Cardiac muscle cell (in vitro differentiated cells and primary cell): ENCODE measurements at regions not wholly inside any gene's neighbourhood (a gene's known extent, or its start where the extent isn't known, plus 50 kb on each side); places are given as distances from the start of the nearest gene placed in this dataset.

Experiments
- DNase-seq, 2 donors: peaks; one replicate each; pipeline versions ENCODE4 v3.0.0 to v3.0.0-alpha.2; 2010 to 2017; ENCODE audit warnings: low read depth in 1 of 2, low spot score in 1 of 2
- H3K27ac ChIP-seq: fragments of 200-600 bp; sonication (generic); 2 replicates; pipeline ENCODE4 v1.5.1; 2016
- H3K27me3 ChIP-seq: fragments of 200-600 bp; sonication (generic); 2 replicates; pipeline ENCODE4 v1.6.0; 2016; ENCODE audit warnings: control low read depth
- H3K36me3 ChIP-seq: fragments of 200-600 bp; sonication (generic); 2 replicates; pipeline ENCODE4 v1.5.1; 2016; ENCODE audit warnings: control low read depth
- H3K4me1 ChIP-seq: fragments of 200-600 bp; sonication (generic); 2 replicates; pipeline ENCODE4 v1.8.1; 2017; ENCODE audit warnings: low read depth, mild to moderate bottlenecking, mixed run types
- H3K4me3 ChIP-seq: fragments of 200-600 bp; sonication (generic); 2 replicates; pipeline ENCODE4 v1.5.1; 2016; ENCODE audit warnings: mild to moderate bottlenecking
- H3K9me3 ChIP-seq: fragments of 200-600 bp; sonication (generic); 2 replicates; pipeline ENCODE4 v1.5.1; 2017; ENCODE audit warnings: low read depth, mild to moderate bottlenecking, control low read depth
- TF ChIP-seq, protein P1 (sequence below): IDR thresholded peaks from 2 replicates; pipeline ENCODE4 v1.5.1; 2012; ENCODE audit warnings: low read depth, mild to moderate bottlenecking, low read length

GRCh38 chr6:19004176-19004575 is 617.0 kb downstream of the RNF144B start:
- H3K36me3 ChIP-seq, result no peaks in the 10 kb centered on the region

DNA sequence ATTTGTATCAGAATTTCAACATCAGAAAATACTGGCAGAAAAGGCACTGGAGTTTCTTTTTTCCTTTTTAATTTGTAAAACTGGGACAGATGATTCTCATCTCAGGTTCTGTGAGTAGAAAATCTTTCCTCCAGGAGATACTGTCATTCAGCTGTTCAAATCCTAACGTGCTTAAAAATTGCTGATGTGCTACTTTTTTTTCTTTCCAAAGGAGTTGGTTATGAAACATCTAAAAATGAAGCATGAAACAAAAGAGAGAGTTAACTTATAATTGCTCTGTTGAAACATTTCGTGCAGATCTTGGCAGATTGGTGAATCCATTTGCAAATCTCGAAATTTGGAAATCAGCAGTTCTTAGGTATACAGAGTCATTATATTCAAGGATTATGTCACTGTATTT is 622.6 kb downstream of the RNF144B start:
- TF ChIP-seq, protein P1, sequence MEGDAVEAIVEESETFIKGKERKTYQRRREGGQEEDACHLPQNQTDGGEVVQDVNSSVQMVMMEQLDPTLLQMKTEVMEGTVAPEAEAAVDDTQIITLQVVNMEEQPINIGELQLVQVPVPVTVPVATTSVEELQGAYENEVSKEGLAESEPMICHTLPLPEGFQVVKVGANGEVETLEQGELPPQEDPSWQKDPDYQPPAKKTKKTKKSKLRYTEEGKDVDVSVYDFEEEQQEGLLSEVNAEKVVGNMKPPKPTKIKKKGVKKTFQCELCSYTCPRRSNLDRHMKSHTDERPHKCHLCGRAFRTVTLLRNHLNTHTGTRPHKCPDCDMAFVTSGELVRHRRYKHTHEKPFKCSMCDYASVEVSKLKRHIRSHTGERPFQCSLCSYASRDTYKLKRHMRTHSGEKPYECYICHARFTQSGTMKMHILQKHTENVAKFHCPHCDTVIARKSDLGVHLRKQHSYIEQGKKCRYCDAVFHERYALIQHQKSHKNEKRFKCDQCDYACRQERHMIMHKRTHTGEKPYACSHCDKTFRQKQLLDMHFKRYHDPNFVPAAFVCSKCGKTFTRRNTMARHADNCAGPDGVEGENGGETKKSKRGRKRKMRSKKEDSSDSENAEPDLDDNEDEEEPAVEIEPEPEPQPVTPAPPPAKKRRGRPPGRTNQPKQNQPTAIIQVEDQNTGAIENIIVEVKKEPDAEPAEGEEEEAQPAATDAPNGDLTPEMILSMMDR, result no peak

More at GRCh38 chr6:19004176-19004575, 617.0 kb downstream of the RNF144B start:
- Histone ChIP-seq H3K4me1 (no peaks in the 10 kb centered on the region), H3K27me3 (no peaks in the 10 kb centered on the region), H3K27ac (no peak overlapping the region), H3K4me3 (no peak overlapping the region), H3K9me3 (no peaks in the 10 kb centered on the region)
- TF ChIP-seq, protein P1, result no peak
- no peak for DNase-seq

DNA sequence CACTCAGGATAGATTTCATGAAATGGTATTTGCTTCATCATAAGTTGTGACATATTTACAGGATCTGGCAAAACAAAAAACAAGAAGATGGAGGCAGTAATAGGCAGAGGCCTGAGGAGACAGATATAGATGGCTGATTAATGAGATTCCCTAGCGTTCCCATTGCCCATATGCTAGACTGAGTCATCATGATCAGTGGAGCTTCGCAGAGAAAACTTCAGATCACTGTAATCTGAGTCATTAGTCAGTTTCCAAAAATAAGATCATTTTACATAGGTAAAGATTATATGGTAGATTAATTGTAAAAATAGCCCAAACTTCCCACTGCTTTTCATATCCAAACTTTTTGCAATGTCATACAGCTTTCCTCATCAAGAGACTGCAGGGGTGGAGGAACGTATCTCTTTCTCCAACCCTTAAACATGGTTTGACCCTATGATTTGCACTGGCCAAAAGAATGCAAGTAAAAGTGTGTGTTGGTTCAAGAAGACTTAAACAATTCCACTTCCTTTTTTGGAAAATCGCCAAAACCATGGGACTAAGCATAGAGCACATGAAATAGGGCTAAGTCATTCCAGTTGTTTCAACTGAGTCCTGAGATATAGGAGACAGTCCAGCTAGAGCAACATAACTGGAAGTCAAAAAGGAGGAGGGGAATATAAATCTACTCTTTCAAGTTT is 626.0 kb downstream of the RNF144B start:
- no peak for DNase-seq
- H3K4me3 ChIP-seq, result no peak overlapping the region
- H3K9me3 ChIP-seq, result no peaks in the 10 kb centered on the region
- TF ChIP-seq, protein P1, result no peak
- no peaks in the 10 kb centered on the region for H3K27me3 ChIP-seq
- no peaks in the 10 kb centered on the region for H3K4me1 ChIP-seq
- H3K36me3 ChIP-seq, result no peaks in the 10 kb centered on the region
- H3K27ac ChIP-seq, result no peak overlapping the region

More for the DNA sequence above, 622.6 kb downstream of the RNF144B start:
- H3K27ac ChIP-seq, result no peak overlapping the region
- no peaks in the 10 kb centered on the region for H3K27me3 ChIP-seq
- no peak for DNase-seq
- H3K36me3 ChIP-seq, result no peaks in the 10 kb centered on the region
- no peak overlapping the region for H3K4me3 ChIP-seq
- H3K9me3 ChIP-seq, result no peaks in the 10 kb centered on the region
- H3K4me1 ChIP-seq, result no peaks in the 10 kb centered on the region

DNA sequence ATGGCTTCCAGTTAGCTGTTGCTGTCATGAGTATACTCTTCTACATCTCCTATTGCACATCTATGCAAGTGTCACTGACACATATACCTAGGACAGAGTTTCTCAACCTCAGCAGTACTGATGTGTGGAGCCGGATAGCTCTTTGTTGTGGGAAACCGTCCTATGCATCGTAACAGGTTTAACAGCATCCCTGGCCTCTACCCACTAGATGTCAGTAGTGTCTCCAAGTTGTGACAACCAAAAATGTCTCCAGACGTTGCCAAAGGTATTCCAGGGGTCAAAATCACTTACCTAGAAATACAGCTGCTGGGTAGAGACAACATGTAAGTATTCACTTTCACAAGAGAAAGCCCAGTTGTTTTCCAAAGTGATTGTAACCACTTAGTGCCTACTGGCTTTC is 637.6 kb downstream of the RNF144B start:
- Histone ChIP-seq H3K27ac (no peak overlapping the region), H3K27me3 (no peaks in the 10 kb centered on the region), H3K4me1 (peaks cover 14% of the 10 kb centered on the region), H3K9me3 (no peaks in the 10 kb centered on the region), H3K4me3 (no peak overlapping the region), H3K36me3 (no peaks in the 10 kb centered on the region)
- peak; percentile 54 to 84 for DNase-seq
- TF ChIP-seq, protein P1, result peak; percentile 58

- peaks cover 26% of the 10 kb centered on the region for H3K4me1 ChIP-seq
- no peaks in the 10 kb centered on the region for H3K36me3 ChIP-seq
- H3K9me3 ChIP-seq, result no peaks in the 10 kb centered on the region
- no peaks in the 10 kb centered on the region for H3K27me3 ChIP-seq
- no peak overlapping the region for H3K27ac ChIP-seq
- TF ChIP-seq, protein P1, result no peak
- H3K4me3 ChIP-seq, result no peak overlapping the region
- DNase-seq, result no peak
These were observed 641.1 kb downstream of the RNF144B start for GRCh38 chr6:19028201-19028600.
